Adrenal gland (tissue), 5 donors: ENCODE measurements at regions not wholly inside any gene's neighbourhood (a gene's known extent, or its start where the extent isn't known, plus 50 kb on each side); places are given as distances from the start of the nearest gene placed in this dataset.

Experiments
- POLR2A ChIP-seq, 2 donors: fragments of 450-650 bp; IDR thresholded peaks; one replicate each; pipeline ENCODE4 v1.6.1; 2017; ENCODE audit warnings: antibody characterized with exemption in 2 of 2, mild to moderate bottlenecking in 2 of 2, moderate library complexity in 1 of 2
- TF ChIP-seq, protein P1 (sequence below), 6 experiments: fragments of 450-650 bp in 4 of 6; fragments of 200-600 bp in 2 of 6; sonication (generic) in 1 of 6; IDR thresholded peaks; 1 replicate in 5 of 6; 2 replicates in 1 of 6; pipeline versions ENCODE4 v1.5.1 to v1.8.0; 2016 to 2021; ENCODE audit warnings: antibody characterized with exemption in 6 of 6, mild to moderate bottlenecking in 2 of 6, moderate library complexity in 1 of 6
- donor health status: DM: no; HTN: no; CAD: no.

GRCh38 chr12:114993165-114993564 is 309.2 kb upstream of the TBX3 start:
- TF ChIP-seq, protein P1, sequence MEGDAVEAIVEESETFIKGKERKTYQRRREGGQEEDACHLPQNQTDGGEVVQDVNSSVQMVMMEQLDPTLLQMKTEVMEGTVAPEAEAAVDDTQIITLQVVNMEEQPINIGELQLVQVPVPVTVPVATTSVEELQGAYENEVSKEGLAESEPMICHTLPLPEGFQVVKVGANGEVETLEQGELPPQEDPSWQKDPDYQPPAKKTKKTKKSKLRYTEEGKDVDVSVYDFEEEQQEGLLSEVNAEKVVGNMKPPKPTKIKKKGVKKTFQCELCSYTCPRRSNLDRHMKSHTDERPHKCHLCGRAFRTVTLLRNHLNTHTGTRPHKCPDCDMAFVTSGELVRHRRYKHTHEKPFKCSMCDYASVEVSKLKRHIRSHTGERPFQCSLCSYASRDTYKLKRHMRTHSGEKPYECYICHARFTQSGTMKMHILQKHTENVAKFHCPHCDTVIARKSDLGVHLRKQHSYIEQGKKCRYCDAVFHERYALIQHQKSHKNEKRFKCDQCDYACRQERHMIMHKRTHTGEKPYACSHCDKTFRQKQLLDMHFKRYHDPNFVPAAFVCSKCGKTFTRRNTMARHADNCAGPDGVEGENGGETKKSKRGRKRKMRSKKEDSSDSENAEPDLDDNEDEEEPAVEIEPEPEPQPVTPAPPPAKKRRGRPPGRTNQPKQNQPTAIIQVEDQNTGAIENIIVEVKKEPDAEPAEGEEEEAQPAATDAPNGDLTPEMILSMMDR (IDR thresholded peaks at IDR 0.05), result no peak
- TF ChIP-seq POLR2A (IDR thresholded peaks at IDR 0.05), result no peak
